ENCODE measurements at regions not wholly inside any gene's neighbourhood (a gene's known extent, or its start where the extent isn't known, plus 50 kb on each side); places are given as distances from the start of the nearest gene placed in this dataset.

DNA sequence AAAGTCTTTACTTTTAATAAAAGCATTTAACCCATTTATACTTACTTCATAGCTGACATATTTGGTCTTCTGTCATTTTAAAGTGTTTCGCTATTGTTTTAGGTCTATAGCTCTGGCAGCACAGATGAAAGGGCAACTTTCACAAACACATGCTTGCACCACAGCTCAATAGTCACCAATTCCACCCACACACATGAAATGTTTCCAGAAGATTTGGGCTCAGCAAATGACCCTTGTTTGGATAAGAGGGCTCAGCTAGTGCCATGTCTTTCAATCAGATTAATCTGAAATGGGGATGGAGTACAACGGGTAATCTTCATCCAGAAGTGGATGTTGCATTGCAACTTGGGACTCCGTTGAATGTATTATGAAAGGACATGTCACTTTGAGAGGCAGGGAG is 176.0 kb downstream of the FGF18 start (continued):
- TF ChIP-seq, protein P1, sequence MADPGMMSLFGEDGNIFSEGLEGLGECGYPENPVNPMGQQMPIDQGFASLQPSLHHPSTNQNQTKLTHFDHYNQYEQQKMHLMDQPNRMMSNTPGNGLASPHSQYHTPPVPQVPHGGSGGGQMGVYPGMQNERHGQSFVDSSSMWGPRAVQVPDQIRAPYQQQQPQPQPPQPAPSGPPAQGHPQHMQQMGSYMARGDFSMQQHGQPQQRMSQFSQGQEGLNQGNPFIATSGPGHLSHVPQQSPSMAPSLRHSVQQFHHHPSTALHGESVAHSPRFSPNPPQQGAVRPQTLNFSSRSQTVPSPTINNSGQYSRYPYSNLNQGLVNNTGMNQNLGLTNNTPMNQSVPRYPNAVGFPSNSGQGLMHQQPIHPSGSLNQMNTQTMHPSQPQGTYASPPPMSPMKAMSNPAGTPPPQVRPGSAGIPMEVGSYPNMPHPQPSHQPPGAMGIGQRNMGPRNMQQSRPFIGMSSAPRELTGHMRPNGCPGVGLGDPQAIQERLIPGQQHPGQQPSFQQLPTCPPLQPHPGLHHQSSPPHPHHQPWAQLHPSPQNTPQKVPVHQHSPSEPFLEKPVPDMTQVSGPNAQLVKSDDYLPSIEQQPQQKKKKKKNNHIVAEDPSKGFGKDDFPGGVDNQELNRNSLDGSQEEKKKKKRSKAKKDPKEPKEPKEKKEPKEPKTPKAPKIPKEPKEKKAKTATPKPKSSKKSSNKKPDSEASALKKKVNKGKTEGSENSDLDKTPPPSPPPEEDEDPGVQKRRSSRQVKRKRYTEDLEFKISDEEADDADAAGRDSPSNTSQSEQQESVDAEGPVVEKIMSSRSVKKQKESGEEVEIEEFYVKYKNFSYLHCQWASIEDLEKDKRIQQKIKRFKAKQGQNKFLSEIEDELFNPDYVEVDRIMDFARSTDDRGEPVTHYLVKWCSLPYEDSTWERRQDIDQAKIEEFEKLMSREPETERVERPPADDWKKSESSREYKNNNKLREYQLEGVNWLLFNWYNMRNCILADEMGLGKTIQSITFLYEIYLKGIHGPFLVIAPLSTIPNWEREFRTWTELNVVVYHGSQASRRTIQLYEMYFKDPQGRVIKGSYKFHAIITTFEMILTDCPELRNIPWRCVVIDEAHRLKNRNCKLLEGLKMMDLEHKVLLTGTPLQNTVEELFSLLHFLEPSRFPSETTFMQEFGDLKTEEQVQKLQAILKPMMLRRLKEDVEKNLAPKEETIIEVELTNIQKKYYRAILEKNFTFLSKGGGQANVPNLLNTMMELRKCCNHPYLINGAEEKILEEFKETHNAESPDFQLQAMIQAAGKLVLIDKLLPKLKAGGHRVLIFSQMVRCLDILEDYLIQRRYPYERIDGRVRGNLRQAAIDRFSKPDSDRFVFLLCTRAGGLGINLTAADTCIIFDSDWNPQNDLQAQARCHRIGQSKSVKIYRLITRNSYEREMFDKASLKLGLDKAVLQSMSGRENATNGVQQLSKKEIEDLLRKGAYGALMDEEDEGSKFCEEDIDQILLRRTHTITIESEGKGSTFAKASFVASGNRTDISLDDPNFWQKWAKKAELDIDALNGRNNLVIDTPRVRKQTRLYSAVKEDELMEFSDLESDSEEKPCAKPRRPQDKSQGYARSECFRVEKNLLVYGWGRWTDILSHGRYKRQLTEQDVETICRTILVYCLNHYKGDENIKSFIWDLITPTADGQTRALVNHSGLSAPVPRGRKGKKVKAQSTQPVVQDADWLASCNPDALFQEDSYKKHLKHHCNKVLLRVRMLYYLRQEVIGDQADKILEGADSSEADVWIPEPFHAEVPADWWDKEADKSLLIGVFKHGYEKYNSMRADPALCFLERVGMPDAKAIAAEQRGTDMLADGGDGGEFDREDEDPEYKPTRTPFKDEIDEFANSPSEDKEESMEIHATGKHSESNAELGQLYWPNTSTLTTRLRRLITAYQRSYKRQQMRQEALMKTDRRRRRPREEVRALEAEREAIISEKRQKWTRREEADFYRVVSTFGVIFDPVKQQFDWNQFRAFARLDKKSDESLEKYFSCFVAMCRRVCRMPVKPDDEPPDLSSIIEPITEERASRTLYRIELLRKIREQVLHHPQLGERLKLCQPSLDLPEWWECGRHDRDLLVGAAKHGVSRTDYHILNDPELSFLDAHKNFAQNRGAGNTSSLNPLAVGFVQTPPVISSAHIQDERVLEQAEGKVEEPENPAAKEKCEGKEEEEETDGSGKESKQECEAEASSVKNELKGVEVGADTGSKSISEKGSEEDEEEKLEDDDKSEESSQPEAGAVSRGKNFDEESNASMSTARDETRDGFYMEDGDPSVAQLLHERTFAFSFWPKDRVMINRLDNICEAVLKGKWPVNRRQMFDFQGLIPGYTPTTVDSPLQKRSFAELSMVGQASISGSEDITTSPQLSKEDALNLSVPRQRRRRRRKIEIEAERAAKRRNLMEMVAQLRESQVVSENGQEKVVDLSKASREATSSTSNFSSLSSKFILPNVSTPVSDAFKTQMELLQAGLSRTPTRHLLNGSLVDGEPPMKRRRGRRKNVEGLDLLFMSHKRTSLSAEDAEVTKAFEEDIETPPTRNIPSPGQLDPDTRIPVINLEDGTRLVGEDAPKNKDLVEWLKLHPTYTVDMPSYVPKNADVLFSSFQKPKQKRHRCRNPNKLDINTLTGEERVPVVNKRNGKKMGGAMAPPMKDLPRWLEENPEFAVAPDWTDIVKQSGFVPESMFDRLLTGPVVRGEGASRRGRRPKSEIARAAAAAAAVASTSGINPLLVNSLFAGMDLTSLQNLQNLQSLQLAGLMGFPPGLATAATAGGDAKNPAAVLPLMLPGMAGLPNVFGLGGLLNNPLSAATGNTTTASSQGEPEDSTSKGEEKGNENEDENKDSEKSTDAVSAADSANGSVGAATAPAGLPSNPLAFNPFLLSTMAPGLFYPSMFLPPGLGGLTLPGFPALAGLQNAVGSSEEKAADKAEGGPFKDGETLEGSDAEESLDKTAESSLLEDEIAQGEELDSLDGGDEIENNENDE (IDR thresholded peaks at IDR 0.05; ENCODE audit: insufficient replicate concordance, low read length), result no peak
- TF ChIP-seq CREB1 (IDR thresholded peaks at IDR 0.05) (no peak), SIX5 (IDR thresholded peaks at IDR 0.05; ENCODE audit: low read depth, low read length) (no peak)

All from H1 (cell line).